ENCODE measurements at regions not wholly inside any gene's neighbourhood (a gene's known extent, or its start where the extent isn't known, plus 50 kb on each side); places are given as distances from the start of the nearest gene placed in this dataset.

DNA sequence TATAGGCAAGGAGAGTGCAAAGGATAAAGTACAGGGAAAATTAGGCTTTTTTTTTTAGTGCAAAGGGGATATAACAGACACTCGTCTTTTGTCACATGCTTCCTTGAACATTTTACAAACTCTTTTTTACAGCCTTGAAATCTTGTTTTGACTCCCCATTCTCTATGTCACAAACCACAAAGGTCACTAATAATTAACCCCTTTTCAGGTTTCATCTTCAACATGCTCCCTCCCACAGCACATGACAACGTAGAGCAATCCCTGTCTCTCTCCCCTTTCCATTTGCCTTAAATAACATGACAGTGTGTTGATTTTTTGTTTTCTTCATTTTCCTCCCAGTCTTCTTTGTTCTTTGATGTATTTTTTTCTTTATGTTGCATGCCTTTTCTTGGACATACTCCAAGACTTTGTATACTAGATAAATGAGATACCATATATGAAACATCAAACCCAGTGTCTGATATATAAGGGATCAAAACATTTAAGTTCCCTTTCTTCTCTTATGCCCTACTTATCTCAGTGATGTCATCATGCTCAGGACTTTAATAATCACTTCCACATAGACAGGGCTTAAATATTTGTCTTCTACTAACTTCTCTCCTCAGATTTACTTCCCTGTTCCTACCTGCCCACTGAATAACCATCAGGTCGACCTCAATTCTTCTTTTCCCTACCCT lies 378.7 kb upstream of the HSF2 start:
- Histone ChIP-seq H2BK12ac (ENCODE audit: insufficient read length, low read depth, low read length) (no peak overlapping the region), H4K20me1 (ENCODE audit: control insufficient read depth, insufficient read depth, insufficient read length) (no peaks in the 10 kb centered on the region), H3K23me2 (ENCODE audit: insufficient read length, low read depth, low read length, poor library complexity, severe bottlenecking) (no peaks in the 10 kb centered on the region), H3K4me2 (ENCODE audit: insufficient read depth, insufficient read length, low read length) (no peak overlapping the region), H3K27ac (ENCODE audit: insufficient read length, low read depth, low read length) (no peak overlapping the region), H3K18ac (ENCODE audit: insufficient read length, low read depth, low read length) (no peak overlapping the region), H2BK120ac (ENCODE audit: low read depth, low read length, poor library complexity, severe bottlenecking) (no peak overlapping the region), H2BK5ac (ENCODE audit: insufficient read length, low read length) (no peak overlapping the region), H2AFZ (ENCODE audit: low read length) (no peak overlapping the region), H3K4me1 (ENCODE audit: insufficient read depth, low read length) (no peaks in the 10 kb centered on the region), H3K9me3 (ENCODE audit: control insufficient read depth, low read depth, low read length) (no peaks in the 10 kb centered on the region), H2BK15ac (ENCODE audit: low read depth, low read length) (no peak overlapping the region), H2BK20ac (ENCODE audit: low read depth, low read length, poor library complexity, severe bottlenecking) (no peak overlapping the region), H3K56ac (ENCODE audit: insufficient read length, low read depth, low read length) (no peak overlapping the region), H3K79me1 (ENCODE audit: insufficient read depth, low read depth, low read length, poor library complexity, severe bottlenecking) (no peaks in the 10 kb centered on the region), H3T11ph (ENCODE audit: low read length) (no peak overlapping the region), H3K79me2 (ENCODE audit: insufficient read depth, low read length) (no peaks in the 10 kb centered on the region), H3K14ac (ENCODE audit: insufficient read depth, low read length) (no peak overlapping the region), H3K27me3 (ENCODE audit: insufficient read depth, low read length) (no peaks in the 10 kb centered on the region), H3K9ac (ENCODE audit: extremely low read depth, insufficient read length, low read length) (no peak overlapping the region), H2AK5ac (ENCODE audit: insufficient read length, low read length) (no peak overlapping the region), H4K91ac (ENCODE audit: insufficient read length, low read depth, low read length) (no peak overlapping the region), H4K5ac (ENCODE audit: insufficient read length, low read depth, low read length) (no peak overlapping the region), H3K23ac (ENCODE audit: insufficient read length, low read depth, low read length) (no peak overlapping the region), H3K4ac (ENCODE audit: low read depth, low read length) (no peak overlapping the region), H4K8ac (replicated peaks; ENCODE audit: insufficient read length, low read depth, low read length) (no peak overlapping the region)
- Mint-ChIP-seq H3K4me3 (no peak overlapping the region), H3K27ac (no peak overlapping the region), H3K9me3 (no peaks in the 10 kb centered on the region), H3K4me1 (peaks cover 0 to 3% of the 10 kb centered on the region in 2 experiments; a peak in 2 of 4 replicates), H3K27me3 (ENCODE audit: low read depth) (no peaks in the 10 kb centered on the region), H3K36me3 (ENCODE audit: insufficient read depth in 1 of 3, low read depth in 3 of 3) (no peaks in the 10 kb centered on the region; a peak in 1 of 7 replicates)
- no CpG with 5 or more reads among the region's 3 CpGs for WGBS (ENCODE audit: extremely low coverage, insufficient read length, low lambda C conversion rate)
- TF ChIP-seq, protein P1, sequence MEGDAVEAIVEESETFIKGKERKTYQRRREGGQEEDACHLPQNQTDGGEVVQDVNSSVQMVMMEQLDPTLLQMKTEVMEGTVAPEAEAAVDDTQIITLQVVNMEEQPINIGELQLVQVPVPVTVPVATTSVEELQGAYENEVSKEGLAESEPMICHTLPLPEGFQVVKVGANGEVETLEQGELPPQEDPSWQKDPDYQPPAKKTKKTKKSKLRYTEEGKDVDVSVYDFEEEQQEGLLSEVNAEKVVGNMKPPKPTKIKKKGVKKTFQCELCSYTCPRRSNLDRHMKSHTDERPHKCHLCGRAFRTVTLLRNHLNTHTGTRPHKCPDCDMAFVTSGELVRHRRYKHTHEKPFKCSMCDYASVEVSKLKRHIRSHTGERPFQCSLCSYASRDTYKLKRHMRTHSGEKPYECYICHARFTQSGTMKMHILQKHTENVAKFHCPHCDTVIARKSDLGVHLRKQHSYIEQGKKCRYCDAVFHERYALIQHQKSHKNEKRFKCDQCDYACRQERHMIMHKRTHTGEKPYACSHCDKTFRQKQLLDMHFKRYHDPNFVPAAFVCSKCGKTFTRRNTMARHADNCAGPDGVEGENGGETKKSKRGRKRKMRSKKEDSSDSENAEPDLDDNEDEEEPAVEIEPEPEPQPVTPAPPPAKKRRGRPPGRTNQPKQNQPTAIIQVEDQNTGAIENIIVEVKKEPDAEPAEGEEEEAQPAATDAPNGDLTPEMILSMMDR (conservative IDR thresholded peaks at IDR 0.05) = no peak
- DNase-seq = no peak

All from H9 (cell line).